GM19328 (cell line): ENCODE measurements at regions not wholly inside any gene's neighbourhood (a gene's known extent, or its start where the extent isn't known, plus 50 kb on each side); places are given as distances from the start of the nearest gene placed in this dataset.

ENCODE experiments used
- ATAC-seq: cut with Tn5 transposase; IDR thresholded peaks from one replicate; pipeline ENCODE4 v1.9.1; 2021; ENCODE audit warnings: mild to moderate bottlenecking, moderate library complexity; ENCODE audit not compliant: unreplicated experiment

- ATAC-seq: no peak
These were observed 782.7 kb downstream of the UQCRFS1 start for GRCh38 chr19:28430214-28430613.

GRCh38 chr19:28429356-28429755 lies 783.6 kb downstream of the UQCRFS1 start:
- ATAC-seq: no peak

- ATAC-seq: no peak
These were observed 784.1 kb downstream of the UQCRFS1 start for GRCh38 chr19:28428663-28429348.

- no peak for ATAC-seq
These were observed 785.4 kb downstream of the UQCRFS1 start for GRCh38 chr19:28427376-28428083.

GRCh38 chr19:28426730-28427225 lies 786.2 kb downstream of the UQCRFS1 start:
- no peak for ATAC-seq

- ATAC-seq: no peak
These were observed 786.7 kb downstream of the UQCRFS1 start for GRCh38 chr19:28426110-28426729.

- ATAC-seq: no peak
These were observed 787.7 kb downstream of the UQCRFS1 start for GRCh38 chr19:28425046-28425931.

- no peak for ATAC-seq
These were observed 788.3 kb downstream of the UQCRFS1 start for GRCh38 chr19:28424662-28425045.

GRCh38 chr19:28424077-28424476 lies 788.9 kb downstream of the UQCRFS1 start:
- ATAC-seq: no peak

- ATAC-seq: no peak
These were observed 789.9 kb downstream of the UQCRFS1 start for GRCh38 chr19:28422791-28423650.

GRCh38 chr19:28422046-28422445 lies 790.9 kb downstream of the UQCRFS1 start:
- no peak for ATAC-seq

- ATAC-seq: no peak
These were observed 792.0 kb downstream of the UQCRFS1 start for GRCh38 chr19:28420811-28421550.

- ATAC-seq: no peak
These were observed 793.6 kb downstream of the UQCRFS1 start for GRCh38 chr19:28419312-28419711.

GRCh38 chr19:28417361-28417760 lies 795.6 kb downstream of the UQCRFS1 start:
- ATAC-seq: no peak

GRCh38 chr19:28416245-28416644 lies 796.7 kb downstream of the UQCRFS1 start:
- ATAC-seq: no peak

- ATAC-seq: no peak
These were observed 798.2 kb downstream of the UQCRFS1 start for GRCh38 chr19:28414748-28415147.

- ATAC-seq: no peak
These were observed 803.1 kb downstream of the UQCRFS1 start for GRCh38 chr19:28409859-28410258.

GRCh38 chr19:28406966-28407365 lies 806.0 kb downstream of the UQCRFS1 start:
- ATAC-seq: no peak

GRCh38 chr19:28405346-28405742 lies 807.6 kb downstream of the UQCRFS1 start:
- ATAC-seq: no peak
